GM18499 (cell line): ENCODE measurements at regions not wholly inside any gene's neighbourhood (a gene's known extent, or its start where the extent isn't known, plus 50 kb on each side); places are given as distances from the start of the nearest gene placed in this dataset.

ENCODE experiments used
- ATAC-seq: cut with Tn5 transposase; IDR thresholded peaks from one replicate; pipeline ENCODE4 v1.9.1; 2021; ENCODE audit warnings: moderate number of reproducible peaks; ENCODE audit not compliant: insufficient read depth, unreplicated experiment

DNA sequence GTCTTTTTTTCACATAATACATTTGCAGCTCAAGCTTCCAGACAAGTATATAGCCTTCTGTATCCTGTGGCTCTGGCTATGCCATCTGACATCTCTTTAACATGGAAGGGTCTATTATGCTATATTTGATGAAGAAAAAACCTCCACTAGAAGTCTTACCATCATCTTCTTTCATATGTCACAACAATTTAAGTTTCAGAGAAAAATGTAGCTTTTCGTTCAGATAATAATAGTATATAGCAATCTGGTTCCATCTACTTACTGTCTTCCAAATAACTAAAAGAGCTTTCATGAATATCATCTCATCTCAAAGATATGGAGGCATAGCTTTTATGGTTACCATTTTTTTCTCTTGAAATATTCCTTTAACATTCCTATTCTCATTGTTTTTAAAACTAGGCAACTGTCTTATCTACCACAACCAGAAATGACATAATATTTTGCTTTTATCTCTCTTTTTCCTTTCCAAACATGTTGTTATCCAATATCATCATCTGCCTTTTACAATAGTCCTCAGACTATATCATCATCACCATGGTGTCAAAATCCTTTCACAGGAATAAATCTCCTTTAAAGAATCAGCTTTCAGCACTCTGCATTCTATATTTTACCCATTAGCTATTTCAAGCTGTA, 1005.1 kb downstream of the PDHA2 start:
- no peak for ATAC-seq

DNA sequence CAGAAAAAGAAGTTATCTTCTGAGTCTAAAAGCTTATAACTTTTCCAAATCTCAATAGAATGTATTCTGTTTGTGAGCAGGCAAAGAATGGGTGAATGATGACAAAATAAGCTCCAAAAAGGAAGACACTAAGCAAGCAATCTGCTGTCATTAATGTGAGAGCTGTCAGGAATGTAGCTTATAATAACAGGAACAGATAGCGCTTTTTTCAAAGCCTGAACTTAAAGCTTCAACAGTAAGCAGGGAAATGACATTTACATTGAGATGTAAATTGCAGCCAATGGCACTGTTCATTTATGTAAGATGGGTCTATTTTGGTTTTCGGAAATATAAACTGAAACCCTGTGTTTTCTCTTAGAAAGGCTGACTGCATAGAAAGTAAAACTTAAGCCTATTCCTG, 1005.9 kb downstream of the PDHA2 start:
- ATAC-seq: no peak

DNA sequence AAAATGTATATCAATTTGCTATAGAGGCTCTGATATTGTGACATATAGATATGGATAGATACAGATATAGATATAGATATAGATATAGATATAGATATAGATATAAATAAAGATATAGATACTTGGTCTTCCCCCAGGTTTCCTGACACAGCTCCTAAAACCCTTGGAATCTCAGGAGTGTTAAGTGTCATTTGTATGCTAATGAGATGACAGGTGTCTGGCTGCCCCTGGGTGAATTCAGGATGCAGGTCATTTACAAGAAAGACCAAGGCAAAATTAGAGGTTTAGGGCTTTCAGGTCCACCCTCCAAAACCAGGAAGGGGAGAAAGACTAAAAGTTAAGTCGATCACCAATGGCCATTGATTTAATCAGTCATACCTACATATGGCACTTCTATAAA, 1034.8 kb downstream of the PDHA2 start:
- ATAC-seq: no peak

DNA sequence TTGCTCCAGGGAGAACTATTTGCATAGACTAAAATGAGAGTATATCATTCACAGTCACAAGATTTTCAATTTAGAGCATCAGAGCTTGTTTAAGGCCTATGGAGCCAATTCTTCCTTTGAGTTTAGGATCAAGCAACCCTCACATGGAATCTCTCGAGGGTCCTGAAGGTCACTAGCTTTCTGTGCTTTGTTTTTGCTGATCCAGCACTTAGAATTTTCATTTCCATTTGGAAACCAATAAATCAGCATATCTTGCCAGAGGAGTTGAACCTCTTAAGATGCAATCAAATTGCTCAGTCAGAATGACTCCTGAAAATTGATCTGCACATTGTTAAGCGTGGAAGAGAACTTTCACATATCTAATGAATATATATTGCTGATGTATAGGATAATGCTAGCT, 1039.6 kb downstream of the PDHA2 start:
- no peak for ATAC-seq

DNA sequence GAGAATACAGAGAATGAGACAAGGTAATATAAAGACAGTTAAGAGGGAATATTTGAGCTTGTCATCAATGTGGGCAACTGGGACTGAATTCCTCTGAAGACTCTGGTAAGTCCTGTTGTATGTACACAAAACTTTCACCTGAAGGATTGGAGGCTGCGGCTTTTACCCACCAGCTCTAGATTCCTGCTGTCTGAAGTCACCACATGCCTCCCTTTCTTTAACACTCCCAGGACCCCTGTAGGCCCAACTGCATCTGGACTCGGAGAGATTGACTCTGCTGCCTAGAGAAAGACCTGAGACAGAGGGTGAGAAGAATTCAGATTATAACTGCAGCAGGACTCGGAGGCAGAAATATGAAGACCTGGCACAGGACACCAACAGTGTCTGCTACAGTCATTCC, 1048.0 kb downstream of the PDHA2 start:
- ATAC-seq: no peak

DNA sequence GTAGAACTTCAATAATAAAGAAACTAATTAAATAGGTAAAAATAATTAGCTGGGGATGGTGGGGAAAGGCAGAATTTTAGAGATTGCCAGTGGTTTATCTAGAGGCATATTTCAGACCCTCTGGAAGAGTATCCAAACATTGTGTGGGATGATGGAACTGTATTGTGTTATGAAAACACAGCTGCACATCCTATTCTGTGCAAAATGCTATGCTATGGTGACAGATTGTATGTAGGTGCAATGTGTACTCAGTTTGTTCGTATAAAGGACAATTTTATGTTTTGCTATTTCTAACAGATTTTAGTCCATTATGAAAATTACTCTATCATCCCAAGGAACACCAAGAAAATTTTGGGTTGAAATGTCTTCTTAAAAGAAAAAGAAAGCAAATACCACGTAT, 1054.7 kb downstream of the PDHA2 start:
- no peak for ATAC-seq

DNA sequence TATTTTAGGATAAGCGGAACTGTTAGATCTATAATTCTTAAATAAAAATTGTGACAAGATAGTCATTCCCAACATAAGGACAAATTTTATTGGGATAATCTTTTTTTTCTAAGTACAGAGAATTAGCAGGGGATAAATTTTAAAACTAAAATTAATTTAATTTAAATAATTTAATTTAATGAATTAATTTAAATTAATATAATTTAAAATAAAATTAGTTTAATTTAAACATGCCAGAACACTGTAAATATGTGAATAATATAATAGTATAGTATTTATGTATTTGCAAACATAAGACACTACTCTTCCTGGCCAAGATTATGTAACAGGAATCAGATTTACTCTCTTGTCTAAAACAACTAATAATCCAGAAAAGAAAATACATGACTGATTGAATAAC, 1055.9 kb downstream of the PDHA2 start:
- no peak for ATAC-seq

DNA sequence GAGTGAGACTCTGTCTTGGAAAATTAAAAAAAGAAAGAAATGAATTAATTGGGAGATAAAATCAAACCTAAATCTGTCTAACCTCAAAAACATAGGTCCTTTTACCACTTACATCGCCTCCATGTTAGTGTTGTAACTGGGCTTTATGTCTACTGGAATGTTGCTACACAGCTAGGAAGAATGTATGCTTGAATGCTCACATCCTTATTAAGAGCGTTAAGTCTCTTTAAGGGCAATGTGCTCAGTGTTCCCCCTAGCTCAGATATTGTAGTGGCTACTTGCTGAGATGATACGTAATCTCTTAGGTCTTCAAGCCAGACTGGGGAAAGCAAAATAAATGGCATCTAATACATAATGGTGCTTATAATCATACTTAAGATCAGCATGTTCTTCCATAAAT, 1072.8 kb downstream of the PDHA2 start:
- no peak for ATAC-seq

DNA sequence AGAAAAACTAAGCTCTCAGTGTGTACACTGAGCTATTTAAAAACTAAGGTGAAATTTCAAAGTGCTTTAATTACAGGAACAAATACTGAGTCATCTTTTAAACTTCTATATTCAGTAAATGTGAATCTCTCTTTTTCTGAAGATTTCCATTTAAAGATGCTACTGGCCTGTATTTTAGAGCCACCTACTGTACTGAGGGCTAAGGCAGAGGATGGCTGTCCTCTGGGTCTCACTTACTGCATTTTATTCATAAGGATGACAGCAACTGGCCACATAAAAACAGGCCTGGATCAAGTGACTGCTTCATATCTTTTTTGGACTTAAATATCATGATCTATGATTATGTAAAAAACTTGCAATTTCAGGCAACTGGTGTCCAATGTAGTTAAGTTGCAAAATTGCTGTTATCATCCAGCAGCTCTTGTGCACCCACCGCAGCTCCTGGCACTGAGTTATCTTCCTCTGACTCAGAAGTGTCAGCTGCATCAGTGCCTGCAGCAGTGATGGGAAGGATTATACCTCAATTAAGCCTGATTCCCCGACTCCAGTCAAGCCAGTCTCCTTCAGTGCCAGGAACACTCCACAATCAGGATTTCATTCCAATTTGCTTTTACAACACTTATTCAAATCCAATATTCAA, 1073.7 kb downstream of the PDHA2 start:
- ATAC-seq: no peak

DNA sequence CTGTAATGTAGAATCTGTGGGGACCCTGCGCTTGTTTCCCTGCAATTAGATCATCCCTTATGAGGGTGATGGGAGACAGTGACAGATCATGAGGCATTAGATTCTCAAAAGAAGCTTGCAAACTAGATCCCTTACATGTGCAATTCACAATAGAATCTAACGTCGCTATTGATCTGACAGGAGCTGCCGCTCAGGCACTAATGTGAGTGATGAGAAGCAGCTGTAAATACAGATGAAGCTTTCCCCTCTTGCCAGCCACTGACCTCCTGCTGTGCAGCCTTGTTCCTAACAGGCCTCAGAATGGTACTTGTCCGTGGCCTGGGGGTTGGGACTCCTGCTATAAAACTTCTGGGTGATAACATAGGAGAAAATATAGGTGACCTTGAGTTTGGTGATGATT, 1076.8 kb downstream of the PDHA2 start:
- no peak for ATAC-seq

DNA sequence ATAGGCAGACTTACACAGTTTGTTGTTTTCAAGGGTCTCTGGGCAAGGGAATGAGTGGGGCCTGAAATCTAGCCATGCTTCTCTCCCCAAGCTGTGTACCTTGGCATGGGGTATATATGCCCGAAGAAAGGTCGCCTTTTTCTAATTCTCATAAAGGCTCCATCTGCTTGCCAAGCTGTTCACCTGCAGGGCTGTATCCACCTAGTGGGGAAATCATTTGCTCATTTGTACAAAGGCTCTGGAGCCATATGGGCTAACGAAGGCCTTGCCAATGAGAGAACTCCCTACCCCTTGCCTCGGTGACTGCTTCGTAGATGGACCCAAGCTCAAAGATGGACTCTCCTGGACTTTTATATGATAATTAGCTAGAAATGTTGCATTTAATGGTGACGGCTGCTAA, 1097.0 kb downstream of the PDHA2 start:
- ATAC-seq: no peak

DNA sequence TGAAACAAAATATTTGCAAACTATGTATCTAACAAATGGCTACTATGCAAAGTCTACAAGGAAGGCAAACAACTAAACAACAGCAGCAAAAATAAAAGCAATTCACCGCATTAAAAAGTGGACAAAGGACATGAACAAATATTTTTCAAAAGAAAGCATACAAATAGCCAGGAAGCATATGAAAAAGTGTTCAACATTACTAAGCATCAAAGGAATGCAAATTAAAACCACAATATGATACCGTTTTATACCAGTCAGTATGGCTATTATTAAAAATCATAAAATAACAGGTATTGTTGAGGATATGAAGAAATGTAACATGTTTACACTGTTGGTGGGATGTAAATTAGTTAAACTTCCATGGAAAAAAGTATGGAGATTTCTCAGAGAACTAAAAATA, 1106.7 kb downstream of the PDHA2 start:
- ATAC-seq: no peak

DNA sequence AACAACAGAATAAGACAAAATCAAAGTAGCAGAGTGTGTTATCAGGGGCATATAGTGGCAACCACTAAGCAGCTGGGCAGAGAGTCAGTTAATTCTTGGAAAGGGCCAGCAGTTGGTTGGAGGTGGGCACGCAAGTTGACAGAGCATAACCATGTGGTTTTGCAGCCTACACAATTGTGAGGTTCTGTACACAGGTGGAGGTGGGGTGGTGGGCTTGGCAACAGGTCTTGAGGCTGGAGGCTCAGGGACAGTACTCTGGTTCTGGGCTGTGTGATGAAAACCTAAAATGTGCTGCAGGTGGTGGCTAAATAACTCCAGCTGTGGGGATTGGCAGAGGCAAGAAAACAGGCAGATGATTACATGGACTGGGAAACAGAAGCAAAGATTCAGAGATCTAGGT, 1112.7 kb downstream of the PDHA2 start:
- ATAC-seq: no peak

DNA sequence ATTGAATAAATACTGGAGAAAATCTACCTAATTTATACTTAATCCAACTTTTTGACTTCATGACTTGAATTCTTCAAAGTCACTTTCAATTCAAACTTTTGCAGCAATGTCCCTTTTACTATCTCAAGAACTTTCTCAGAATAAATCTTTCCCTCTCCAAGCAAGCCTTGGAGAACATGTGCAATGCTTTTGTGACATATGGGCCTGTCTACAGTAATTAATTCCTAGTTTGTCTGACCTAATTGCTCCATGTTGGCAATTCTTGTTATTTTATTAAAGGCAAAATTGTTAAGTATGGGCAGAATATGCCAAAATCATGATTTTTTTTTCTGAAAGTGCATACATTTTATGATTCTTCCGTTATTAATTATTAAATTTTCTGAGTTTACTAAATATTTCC, 1115.3 kb downstream of the PDHA2 start:
- ATAC-seq: no peak

DNA sequence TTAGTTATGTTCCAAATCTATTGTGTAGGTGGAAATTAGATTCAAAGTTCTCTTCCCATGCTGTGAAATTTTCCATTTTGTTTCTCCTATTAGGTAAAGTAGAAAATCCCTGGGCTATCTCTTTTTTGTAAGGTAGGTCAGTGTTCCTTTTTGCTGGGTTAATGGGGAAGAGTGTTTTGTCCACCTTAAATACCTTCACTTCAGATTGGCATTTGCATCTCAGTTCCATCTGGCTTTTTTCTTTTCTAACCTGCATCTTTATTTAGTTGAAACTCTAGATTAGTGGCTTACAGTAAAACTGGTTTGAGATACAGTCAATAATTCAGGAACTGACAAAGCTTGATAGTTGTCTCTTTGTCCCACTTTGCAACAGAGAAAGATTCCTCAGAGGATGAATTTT, 1115.8 kb downstream of the PDHA2 start:
- ATAC-seq: no peak

DNA sequence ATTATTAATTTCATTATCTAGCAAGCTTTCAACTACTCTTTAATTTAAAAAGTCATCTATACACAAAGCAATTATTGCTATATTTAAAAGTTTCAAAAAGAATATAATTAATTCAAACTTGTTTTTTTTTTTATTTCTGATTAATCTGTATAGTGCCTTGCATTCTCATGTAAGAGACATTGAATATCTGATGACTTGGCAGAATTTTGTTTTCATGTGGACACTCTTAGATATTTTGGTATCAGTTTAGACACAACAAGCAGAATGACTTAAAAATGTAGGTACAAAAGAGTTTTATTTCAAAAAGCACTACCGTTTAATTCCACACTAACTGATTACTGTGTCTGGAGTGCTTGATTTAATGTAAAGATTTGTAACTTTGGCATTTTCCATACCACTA, 1129.6 kb downstream of the PDHA2 start:
- no peak for ATAC-seq

DNA sequence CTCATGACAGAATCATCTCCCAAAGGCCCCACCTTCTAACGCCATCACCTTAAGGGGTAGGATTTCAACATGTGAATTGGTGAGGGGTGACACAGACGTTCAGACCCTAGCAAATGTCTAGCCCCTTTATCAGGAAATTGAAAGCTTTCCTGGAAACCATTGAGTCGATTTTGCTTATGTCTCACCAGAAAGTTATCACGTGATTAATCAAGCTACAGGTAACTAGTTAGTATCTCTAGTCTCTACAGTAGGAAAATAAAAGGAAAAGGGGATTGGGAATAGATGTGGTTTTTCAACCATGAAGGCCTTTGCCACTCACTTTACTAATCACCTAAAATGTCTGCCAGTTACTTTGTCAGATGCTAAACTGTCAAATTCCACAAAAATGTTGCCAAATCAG, 1133.0 kb downstream of the PDHA2 start:
- no peak for ATAC-seq

DNA sequence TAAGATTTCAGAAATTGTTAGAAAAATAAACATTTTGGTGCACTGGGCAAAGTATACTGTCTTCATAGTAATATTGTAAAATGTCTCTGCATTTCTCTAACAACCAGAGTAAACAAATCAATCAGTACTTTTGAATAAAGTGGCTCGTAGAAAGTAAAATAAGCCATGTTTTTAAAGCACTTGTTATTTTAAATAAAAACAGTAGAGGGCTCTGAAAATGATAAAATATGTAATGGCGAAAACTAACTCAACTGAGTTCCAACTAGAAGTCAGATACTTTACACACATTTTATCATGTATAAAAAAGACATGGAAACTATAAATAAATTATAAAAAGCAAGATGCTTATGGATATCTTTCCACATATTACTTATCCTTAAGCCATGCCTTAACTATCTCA, 1134.4 kb downstream of the PDHA2 start:
- no peak for ATAC-seq

DNA sequence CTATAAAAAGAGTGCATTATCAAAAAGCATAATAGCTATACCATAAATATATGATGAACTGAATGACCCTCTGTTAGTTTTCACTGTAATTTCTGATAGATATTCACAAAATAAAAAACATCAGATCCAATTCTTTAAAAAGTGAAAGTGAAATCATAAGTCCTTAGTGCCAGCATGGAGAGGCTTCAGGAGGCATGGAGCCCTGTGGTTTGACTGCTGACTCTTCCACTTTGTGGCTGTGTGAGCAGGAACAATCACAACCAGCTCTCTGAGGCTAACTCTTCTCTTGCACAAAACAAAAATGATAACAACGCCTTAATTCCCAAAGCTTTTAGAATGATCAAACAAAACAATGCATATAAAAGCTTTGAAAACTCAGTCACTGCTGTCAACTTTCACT, 1143.9 kb downstream of the PDHA2 start:
- ATAC-seq: no peak

DNA sequence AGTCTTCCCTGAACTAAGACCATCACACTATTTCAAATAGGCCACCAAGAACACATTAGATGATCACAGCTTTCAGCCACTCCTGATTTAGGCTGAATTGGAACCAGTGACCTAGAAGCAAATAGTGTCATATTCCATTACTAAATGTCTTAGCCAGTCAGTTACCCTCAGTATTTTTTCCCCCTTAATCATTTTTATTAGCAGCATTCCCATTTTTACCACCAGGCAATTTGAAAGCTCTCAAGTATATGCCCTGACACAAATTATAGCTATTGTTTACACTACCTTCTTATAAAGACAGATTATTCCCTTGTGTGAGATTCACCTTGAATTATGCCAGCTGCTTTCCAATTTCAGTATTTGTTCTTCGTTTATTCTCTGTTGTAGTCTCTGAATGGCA, 1146.9 kb downstream of the PDHA2 start:
- no peak for ATAC-seq

DNA sequence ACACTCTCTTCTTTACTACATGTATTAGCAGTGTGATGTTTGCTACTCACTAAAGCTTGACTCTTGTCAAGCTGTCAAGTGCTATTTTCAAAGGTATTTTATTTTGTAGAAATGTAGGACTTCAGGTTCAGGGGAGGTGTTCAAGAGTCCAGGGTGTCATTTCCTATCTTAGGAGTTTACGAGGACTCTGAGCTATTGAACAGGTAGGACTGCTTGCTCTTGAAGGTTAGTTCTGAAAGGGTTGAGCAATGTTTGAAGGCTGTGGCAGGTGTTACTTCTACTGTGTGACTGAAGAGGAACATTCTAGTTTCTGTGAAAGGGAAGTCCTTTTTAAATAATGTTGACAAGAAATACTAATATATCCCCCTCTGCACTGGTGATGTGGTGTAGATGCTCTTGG, 1151.2 kb downstream of the PDHA2 start:
- no peak for ATAC-seq

DNA sequence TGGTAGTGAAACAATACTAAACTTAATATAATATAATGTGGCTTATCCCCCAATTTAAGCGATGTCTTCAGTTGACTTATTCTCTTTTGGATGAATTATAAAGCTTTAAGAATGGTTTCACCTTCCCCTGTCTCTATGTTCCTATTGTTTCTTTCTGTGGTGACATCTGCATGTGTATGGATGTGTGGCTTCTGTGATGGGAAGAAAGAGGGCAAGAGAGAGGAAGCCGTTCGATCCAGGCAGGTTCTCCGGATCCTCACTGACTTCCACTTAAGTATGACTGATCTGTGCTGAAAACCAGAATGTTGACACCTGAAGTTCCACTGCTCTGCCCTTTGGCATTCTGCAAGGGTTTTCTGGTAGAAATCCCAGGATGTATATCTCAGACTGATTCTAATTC, 1150.8 kb downstream of the STPG2 start:
- ATAC-seq: no peak

DNA sequence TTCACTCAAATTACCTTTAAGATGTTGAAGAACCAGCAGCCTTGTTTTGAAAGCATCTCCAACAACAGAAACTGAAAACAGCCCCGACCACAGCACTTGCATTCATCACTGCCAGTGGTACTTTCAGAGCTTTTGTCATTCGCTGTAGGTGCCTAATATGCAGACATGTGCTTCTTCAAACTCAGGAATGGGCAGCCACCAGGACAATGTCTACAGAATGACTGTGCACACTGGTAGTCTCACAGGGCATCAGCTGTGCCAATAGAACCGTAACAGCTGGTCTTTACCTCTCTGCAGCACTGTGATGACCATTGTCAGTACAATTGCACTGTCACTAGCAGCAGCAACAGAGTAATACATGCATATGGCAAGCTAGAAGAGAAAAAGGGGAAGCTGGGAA, 1149.7 kb downstream of the STPG2 start:
- ATAC-seq: no peak
